SK-N-DZ (cell line): ENCODE measurements at regions not wholly inside any gene's neighbourhood (a gene's known extent, or its start where the extent isn't known, plus 50 kb on each side); places are given as distances from the start of the nearest gene placed in this dataset.

Source experiments
- DNase-seq: peaks from one replicate; pipeline ENCODE4 v3.0.0-alpha.2; 2015; ENCODE audit warnings: low spot score

DNA sequence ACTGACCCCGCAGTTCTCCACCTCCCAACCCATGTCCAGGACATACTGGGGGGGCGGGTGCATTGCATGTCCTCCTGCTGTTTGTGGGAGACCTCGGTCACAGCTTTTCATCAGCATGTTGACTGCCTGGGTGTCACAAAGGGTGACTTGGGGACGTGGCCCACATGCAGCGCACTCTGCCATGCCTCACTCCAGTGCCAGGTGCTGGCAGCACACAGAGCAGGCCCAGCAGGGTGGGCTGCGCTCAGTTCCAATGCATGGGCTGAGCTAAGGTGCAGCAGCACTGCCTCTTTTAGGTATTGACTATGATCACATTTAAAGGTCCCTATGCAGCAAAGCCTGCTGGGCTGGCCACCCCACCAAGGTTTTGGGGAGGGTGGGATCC is 261.9 kb upstream of the SALL3 start:
- no peak for DNase-seq

GRCh38 chr18:78719821-78720220 is 259.8 kb upstream of the SALL3 start:
- DNase-seq: no peak

- no peak for DNase-seq
These were observed 259.0 kb upstream of the SALL3 start for GRCh38 chr18:78720456-78721237.

GRCh38 chr18:78721238-78721875 is 258.3 kb upstream of the SALL3 start:
- no peak for DNase-seq

DNA sequence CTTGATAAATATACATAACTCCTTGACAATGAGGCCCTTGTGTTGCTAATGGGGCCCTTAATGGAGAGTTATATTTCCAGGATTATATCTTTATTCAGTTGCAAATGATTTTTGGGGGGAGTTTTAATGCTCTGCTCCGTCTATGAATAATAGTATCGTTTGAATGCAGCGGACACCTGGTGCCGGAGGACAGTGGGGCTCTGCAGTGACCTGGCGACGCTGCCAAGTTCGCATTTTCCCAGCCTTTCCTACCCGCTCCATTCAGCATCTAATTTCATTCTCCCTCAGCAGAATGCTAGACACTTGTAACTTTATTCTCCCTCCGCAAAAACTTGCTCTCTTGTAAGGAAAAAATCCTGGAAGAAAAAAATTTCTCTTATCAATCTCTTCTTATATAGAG is 257.6 kb upstream of the SALL3 start:
- DNase-seq: no peak

GRCh38 chr18:78722386-78722785 is 257.2 kb upstream of the SALL3 start:
- no peak for DNase-seq

DNA sequence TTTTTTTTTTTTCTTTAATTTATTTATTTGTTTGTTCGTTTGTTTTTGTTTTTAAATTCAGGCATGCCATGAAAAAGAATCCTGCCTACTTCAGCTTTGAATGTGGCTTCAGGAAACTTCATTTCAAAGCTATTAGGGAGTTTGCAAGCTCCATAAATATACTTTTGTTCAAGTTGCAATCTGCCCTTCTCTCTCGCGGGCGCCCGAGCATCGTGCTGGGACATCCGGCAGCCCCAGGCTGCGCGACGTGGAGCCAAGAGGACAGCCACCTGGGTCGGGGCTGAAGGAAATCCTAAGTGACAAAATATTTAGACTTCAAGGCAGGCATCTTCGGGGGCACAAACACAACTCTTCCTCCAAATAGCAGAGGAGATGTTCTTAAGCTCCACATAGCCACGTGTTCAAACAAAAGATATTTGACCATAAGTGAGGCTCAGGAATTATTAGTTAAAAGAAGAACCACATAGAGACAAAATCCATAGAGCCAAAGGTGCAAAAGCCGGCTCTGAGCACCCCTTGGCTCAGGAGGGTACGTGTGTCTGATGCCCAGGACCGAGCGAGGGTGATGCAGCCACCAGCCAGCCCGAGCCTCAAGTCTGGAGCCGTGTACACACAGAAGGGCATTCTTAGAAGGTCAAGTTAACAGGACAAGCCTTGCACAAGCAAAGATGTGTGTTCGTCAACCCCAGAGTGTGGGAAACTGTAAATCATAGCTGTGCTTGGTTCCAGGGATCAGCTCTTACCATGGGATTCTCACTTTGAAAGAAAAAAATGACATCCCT is 256.5 kb upstream of the SALL3 start:
- no peak for DNase-seq

DNA sequence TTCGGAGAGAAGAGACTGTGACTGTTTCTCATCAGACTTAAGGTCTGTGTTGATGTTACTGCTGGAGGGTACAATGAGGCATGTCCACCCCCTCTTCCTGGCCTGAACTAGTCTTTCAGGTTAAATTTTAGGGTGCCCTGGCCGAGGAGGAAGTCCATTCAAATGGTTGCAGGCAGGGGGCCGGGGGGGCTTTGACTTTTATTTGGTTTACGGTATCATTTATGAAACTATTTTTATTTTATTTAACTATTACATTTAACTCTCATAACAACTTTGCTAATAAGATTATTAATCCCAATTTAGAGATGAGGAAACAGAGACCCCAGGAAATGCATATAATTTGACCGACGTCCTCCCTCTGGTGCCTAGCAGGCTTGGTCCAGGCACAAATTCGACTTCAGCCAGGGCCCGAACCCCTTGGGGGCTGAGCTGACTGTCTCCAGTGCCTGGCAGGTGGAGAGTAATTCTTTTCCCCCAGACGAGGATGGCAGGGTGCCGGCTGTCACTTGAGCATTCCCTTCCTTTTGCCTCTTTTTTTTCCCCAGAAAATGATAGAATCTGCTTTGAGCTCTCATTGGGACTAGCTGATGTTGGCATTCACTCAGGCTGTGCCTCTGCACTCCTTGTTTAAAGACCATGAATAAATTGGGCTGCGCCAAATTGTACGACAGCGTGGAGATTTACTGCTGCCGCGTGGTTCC is 255.3 kb upstream of the SALL3 start:
- DNase-seq: no peak

DNA sequence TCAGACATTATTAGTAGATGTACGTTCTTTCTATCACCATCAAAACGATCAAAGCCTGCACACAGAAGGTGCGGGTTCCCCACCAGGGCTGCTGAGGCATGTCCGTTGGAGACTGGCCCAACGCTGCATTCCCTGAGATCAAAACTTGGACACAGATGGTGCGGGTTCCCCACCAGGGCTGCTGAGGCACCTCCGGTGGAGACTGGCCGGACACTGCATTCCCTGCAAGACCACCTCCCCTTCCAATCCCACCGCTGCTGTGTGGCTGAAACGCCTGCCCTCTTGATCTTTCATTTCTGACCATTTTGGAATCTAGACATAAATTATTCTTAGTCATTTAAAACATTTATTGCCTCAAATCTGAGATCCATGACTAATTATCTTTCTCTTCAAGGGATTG is 254.2 kb upstream of the SALL3 start:
- DNase-seq: no peak

DNA sequence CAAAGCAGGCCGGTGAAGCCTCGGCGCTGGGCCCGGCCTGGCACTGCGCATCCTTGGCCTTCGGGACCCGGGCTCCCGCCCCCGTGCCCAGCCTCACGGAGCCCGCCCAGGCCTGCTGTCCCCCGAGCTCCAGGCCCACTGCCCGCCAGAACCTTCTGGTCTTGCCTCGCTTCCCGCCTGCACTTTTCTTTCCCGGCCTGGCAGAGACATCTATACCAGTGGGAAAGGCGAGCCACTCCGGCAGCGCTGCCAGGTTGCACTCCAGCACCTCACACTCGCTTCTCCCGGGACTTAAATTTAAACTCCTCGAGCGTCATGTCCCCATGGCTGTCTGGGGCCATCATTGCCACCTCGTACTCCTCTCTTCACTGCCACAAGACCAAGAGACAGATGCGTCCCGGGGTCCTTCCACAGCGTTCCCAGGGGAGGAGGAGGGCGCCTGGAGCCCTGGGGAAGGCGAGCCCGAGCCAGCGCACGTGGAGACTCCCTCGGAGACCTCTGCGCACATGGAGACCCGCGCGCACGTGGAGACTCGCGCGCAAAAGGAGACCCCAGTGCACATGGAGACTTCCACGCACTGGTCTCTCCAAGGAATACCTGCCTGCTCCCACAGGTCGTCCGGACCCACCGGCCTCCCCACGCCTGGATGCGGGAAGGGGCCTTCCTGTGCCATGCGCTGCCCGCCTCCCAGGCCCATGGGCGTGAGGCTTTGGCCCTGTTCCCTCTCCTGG is 253.1 kb upstream of the SALL3 start:
- no peak for DNase-seq

- DNase-seq: no peak
These were observed 252.4 kb upstream of the SALL3 start for GRCh38 chr18:78727057-78727739.

DNA sequence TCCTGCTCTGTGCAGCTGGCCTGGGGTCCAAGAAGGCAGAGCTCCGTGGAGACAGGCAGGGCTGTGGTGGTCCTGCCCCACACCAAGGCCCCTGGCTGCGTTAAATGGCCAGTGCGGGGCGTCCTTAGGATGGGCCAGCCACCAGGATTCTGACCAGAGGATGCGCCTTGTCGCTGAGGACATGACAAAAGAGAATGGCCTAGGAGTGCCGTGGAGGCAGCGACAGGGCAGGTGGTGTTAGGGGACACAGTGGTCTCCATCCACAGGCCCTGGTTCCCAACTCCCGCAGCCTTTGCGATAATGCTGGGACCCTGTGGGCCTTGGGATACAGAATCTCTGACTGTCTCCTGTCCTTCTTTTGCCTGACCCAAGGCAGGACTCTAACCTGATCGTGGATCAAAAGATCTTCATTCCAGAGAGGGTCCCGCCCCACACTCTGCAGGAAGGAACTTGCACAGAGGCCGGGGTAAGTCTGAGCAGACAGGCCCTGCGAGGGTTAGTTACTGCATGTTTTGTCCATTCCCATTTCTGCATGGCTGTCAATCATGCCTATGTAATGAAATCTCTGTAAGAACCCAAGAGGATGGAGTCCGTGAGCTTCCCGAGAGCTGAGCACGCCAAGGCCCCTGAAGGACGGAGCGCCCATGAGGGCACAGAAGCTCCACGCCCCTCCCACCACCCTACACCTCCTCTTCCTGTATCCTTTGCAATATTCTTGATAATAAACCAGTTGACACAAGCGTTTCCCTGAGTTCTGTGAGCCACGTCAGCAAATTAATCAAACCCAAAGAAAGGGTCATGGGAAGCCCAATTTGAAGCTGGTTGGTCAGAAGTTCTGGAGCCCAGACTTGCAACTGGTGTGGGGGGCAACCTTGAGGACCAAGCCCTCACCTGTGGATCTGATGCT is 251.5 kb upstream of the SALL3 start:
- DNase-seq: no peak

GRCh38 chr18:78728784-78729467 is 250.7 kb upstream of the SALL3 start:
- DNase-seq: no peak

- no peak for DNase-seq
These were observed 249.1 kb upstream of the SALL3 start for GRCh38 chr18:78730546-78730945.

GRCh38 chr18:78731016-78731397 is 248.6 kb upstream of the SALL3 start:
- no peak for DNase-seq

GRCh38 chr18:78731398-78732032 is 248.1 kb upstream of the SALL3 start:
- DNase-seq: no peak

DNA sequence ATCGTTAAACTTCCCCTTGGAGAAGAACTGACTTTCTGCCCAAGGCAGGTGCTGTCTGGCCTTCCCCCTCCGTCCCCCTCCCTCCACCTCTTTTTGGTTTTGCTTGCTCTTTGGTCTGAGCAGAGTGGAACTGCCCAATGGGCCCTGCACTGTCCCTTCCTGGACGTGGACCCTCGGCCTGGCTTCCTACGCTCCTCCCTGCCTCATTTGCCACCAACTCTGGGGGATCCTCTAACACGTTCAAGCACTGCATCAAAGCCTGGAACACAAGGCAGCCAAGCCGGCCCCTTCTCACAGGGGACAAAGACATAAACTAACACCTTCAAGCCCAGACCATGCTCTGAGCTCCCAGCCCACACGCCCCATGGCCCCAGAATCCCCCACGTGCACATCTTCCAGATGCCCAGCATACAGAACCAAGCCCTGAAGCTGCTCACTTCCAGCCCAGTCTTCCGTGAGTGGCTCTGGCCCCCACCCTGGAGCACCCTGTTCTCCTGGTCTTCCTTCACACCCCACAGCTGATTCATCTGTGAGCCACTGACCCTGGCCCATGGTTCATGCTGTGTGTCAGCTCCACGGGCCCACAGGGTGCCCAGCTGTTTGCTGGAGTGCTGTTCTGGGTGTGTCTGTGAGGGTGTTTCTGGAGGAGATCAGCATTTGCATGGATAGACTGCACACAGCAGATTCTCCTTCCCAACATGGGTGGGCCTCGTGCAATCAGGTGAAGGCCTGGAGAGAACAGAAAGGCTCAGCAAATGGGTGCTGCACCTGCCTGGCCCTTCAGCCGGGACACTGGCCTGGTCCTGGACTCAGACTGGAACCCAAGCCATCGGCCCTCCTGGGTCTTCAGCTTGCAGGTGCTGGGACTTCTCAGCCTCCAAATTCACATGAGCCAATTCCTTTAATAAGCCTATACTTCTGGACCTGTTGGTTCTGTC is 247.1 kb upstream of the SALL3 start:
- DNase-seq: no peak
